DOHH2 (cell line): ENCODE measurements at regions not wholly inside any gene's neighbourhood (a gene's known extent, or its start where the extent isn't known, plus 50 kb on each side); places are given as distances from the start of the nearest gene placed in this dataset.

Experiments used
- H3F3A ChIP-seq: fragments of 200-600 bp; sonication (generic), shearing (Covaris generic); 2 replicates; pipeline ENCODE4 v1.6.0; 2016; ENCODE audit warnings: antibody characterized with exemption, mild to moderate bottlenecking; ENCODE audit not compliant: control insufficient read depth, insufficient read depth
- H3K27ac ChIP-seq: fragments of 200-600 bp; sonication (generic); 2 replicates; pipeline ENCODE4 v1.5.1; 2014; ENCODE audit warnings: low read depth, mild to moderate bottlenecking, low read length, moderate library complexity
- H3K27me3 ChIP-seq: fragments of 200-600 bp; sonication (generic); 2 replicates; pipeline ENCODE4 v1.6.1; 2014; ENCODE audit warnings: mild to moderate bottlenecking, low read length, mixed read lengths; ENCODE audit not compliant: control insufficient read depth
- H3K36me3 ChIP-seq: fragments of 200-600 bp; sonication (generic); 2 replicates; pipeline ENCODE4 v1.6.1; 2014; ENCODE audit warnings: mild to moderate bottlenecking, low read length, moderate library complexity, mixed read lengths; ENCODE audit not compliant: control insufficient read depth
- H3K4me1 ChIP-seq: fragments of 200-600 bp; sonication (generic); 2 replicates; pipeline ENCODE4 v1.6.1; 2014; ENCODE audit warnings: mild to moderate bottlenecking, low read length, mixed read lengths; ENCODE audit not compliant: control insufficient read depth
- H3K4me2 ChIP-seq: fragments of 200-600 bp; sonication (generic); 2 replicates; pipeline ENCODE4 v1.6.0; 2014; ENCODE audit warnings: mild to moderate bottlenecking, low read length, moderate library complexity
- H3K4me3 ChIP-seq: fragments of 200-600 bp; sonication (generic); 2 replicates; pipeline ENCODE4 v1.5.1; 2014; ENCODE audit warnings: mild to moderate bottlenecking, low read length, mixed read lengths
- H3K79me2 ChIP-seq: fragments of 200-600 bp; sonication (generic); 2 replicates; pipeline ENCODE4 v1.6.1; 2014; ENCODE audit warnings: mild to moderate bottlenecking, low read length, mixed read lengths; ENCODE audit not compliant: control insufficient read depth
- H3K9me2 ChIP-seq: fragments of 200-600 bp; sonication (generic); replicated peaks from 2 replicates; pipeline ENCODE4 v1.6.1; 2014; ENCODE audit warnings: mild to moderate bottlenecking, low read length, mixed read lengths; ENCODE audit not compliant: control insufficient read depth
- H3K9me3 ChIP-seq: fragments of 200-600 bp; sonication (generic); 2 replicates; pipeline ENCODE4 v1.6.1; 2014; ENCODE audit warnings: antibody characterized with exemption, low read length, mixed read lengths; ENCODE audit not compliant: control insufficient read depth, insufficient read depth
- H4K20me1 ChIP-seq: fragments of 200-600 bp; sonication (generic); 2 replicates; pipeline ENCODE4 v1.6.0; 2014; ENCODE audit warnings: low read depth, mild to moderate bottlenecking, antibody characterized with exemption, low read length, moderate library complexity; ENCODE audit not compliant: control insufficient read depth, insufficient read depth
- EZH2phosphoT487 ChIP-seq: fragments of 200-600 bp; sonication (generic); IDR thresholded peaks from 2 replicates; pipeline ENCODE4 v1.6.1; 2017; ENCODE audit warnings: borderline replicate concordance, mild to moderate bottlenecking, antibody characterized with exemption, low read length, moderate library complexity, mixed read lengths
- TF ChIP-seq, protein P1 (sequence below): fragments of 200-600 bp; sonication (generic); IDR thresholded peaks from one replicate; pipeline ENCODE4 v1.5.1; 2014; ENCODE audit warnings: antibody characterized with exemption, mild to moderate bottlenecking, low read depth, low read length; ENCODE audit not compliant: poor library complexity, severe bottlenecking

DNA sequence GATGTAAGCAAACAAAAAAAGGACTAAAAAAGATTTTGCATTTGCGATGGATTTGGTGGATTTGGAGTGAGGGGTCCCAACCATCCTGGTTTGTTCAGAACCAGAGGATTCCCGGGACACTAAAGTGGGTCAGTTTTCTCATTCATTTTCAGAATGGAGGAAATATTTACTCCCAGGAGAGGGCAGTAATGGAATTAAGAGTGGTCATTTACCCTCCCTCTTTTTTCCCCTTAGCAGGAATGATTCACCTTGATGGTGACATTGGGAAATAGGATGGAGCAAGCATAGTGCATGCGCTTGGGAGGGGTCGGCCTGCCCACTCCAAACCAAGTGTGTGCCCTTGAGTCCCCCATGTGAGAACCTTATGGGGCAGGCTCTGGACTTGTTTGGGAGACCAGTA, 164.2 kb upstream of the PUM3 start:
- H3K36me3 ChIP-seq, result no peaks in the 10 kb centered on the region

DNA sequence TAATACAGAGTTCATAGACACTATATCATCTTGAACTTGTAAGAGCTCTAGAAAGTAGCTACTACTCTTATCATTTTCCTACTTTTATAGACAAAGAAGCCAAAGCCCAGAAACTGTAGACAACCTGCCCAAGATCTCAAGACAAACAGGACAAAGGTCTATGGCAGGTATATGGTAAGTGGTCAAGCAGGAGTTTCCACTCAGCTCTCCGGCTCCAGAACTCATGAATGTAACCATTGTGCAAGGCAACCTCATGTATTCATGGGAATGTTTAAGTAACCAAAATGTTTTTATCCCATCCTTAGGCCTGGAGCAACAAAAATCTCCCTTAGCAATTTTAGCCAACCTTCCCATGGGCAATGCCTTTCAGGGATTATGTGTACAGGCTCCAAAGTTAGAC, 163.4 kb upstream of the PUM3 start:
- Histone ChIP-seq H3K4me2 (no peak overlapping the region), H3K27me3 (peaks cover 17% of the 10 kb centered on the region), H3K36me3 (no peaks in the 10 kb centered on the region), H3K79me2 (no peaks in the 10 kb centered on the region), H3F3A (no peaks in the 10 kb centered on the region), H4K20me1 (no peaks in the 10 kb centered on the region), H3K4me1 (peaks cover 10% of the 10 kb centered on the region), H3K27ac (no peak overlapping the region), H3K9me3 (peaks cover 5% of the 10 kb centered on the region; the same call in 1 of the 2 replicates), H3K4me3 (no peak overlapping the region), H3K9me2 (no peaks in the 10 kb centered on the region)
- TF ChIP-seq EZH2phosphoT487, result no peak
- TF ChIP-seq, protein P1, sequence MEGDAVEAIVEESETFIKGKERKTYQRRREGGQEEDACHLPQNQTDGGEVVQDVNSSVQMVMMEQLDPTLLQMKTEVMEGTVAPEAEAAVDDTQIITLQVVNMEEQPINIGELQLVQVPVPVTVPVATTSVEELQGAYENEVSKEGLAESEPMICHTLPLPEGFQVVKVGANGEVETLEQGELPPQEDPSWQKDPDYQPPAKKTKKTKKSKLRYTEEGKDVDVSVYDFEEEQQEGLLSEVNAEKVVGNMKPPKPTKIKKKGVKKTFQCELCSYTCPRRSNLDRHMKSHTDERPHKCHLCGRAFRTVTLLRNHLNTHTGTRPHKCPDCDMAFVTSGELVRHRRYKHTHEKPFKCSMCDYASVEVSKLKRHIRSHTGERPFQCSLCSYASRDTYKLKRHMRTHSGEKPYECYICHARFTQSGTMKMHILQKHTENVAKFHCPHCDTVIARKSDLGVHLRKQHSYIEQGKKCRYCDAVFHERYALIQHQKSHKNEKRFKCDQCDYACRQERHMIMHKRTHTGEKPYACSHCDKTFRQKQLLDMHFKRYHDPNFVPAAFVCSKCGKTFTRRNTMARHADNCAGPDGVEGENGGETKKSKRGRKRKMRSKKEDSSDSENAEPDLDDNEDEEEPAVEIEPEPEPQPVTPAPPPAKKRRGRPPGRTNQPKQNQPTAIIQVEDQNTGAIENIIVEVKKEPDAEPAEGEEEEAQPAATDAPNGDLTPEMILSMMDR, result no peak

More for the DNA sequence above, 164.2 kb upstream of the PUM3 start:
- Histone ChIP-seq H3K9me2 (no peaks in the 10 kb centered on the region), H3F3A (no peaks in the 10 kb centered on the region), H3K4me1 (peaks cover 16% of the 10 kb centered on the region), H3K9me3 (peaks cover 5% of the 10 kb centered on the region; the same call in 1 of the 2 replicates), H3K79me2 (no peaks in the 10 kb centered on the region), H3K27ac (no peak overlapping the region), H3K27me3 (peaks cover 17% of the 10 kb centered on the region), H3K4me2 (no peak overlapping the region), H3K4me3 (no peak overlapping the region), H4K20me1 (no peaks in the 10 kb centered on the region)
- TF ChIP-seq, protein P1, result no peak
- TF ChIP-seq EZH2phosphoT487, result no peak

DNA sequence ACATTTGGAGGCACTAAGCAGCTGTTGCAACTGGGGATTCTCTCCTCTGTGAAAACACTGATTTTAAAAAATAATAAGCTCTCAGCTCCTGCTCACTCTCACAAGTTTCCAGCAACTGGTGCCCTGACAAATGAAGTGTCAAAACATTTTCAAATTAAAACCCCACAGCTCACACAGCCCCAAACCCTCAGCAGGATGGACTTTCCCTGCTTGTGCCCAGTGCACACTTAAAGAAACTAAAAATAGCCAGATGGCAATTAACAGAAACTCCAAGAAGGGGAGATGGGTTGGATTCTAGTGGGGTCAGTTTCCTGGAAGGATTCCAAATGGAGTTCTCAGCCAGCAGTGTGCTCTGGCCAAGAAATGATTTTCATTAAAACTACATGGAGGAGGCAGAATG, 163.0 kb upstream of the PUM3 start:
- Histone ChIP-seq H3K4me3 (no peak overlapping the region), H3K27me3 (peaks cover 17% of the 10 kb centered on the region), H4K20me1 (no peaks in the 10 kb centered on the region), H3K9me3 (peaks cover 5% of the 10 kb centered on the region; the same call in 1 of the 2 replicates), H3K36me3 (no peaks in the 10 kb centered on the region), H3K9me2 (no peaks in the 10 kb centered on the region), H3F3A (no peaks in the 10 kb centered on the region), H3K27ac (no peak overlapping the region), H3K79me2 (no peaks in the 10 kb centered on the region), H3K4me2 (no peak overlapping the region), H3K4me1 (peaks cover 5% of the 10 kb centered on the region)
- TF ChIP-seq EZH2phosphoT487, result no peak
- TF ChIP-seq, protein P1, result no peak
